ENCODE measurements at regions not wholly inside any gene's neighbourhood (a gene's known extent, or its start where the extent isn't known, plus 50 kb on each side); places are given as distances from the start of the nearest gene placed in this dataset.

DNA sequence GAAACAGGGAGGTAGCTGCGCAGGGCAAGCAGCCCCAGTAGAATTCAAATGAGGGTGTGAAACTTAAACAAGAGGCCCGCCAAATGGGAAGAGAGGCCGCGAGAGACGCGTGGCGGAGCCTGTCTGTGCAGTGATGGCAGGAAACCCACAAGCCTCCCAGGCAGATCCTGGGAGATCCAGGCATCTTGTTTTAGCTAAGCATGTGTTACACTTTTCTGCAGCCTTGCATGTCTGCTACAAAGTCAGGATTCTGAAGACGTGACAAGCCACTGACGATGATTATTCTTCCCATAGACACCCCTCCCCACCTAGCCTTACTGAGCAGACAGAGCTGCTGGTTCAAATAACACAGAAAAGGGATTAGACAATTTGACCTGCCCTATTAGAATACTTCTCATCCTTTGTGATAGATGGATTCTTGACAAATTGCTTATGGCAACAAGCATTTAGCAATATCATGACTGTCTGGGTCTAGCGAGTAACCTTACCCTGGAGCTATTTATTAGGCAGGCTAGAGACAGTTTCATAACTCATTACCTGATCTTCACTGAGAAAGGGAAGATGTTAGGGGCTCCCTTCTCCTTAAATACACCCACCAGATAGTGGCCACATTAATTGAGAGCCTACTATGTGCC is 185.2 kb upstream of the IRS2 start:
- Histone ChIP-seq H3K4me1 (no peaks in the 10 kb centered on the region), H3K36me3 (no peaks in the 10 kb centered on the region), H3K4me3 (no peak overlapping the region), H3K27me3 (no peaks in the 10 kb centered on the region), H3K9me3 (no peaks in the 10 kb centered on the region), H3K27ac (no peak overlapping the region)
- no peak for TF ChIP-seq POLR2A (IDR thresholded peaks at IDR 0.05)
- TF ChIP-seq, protein P1, sequence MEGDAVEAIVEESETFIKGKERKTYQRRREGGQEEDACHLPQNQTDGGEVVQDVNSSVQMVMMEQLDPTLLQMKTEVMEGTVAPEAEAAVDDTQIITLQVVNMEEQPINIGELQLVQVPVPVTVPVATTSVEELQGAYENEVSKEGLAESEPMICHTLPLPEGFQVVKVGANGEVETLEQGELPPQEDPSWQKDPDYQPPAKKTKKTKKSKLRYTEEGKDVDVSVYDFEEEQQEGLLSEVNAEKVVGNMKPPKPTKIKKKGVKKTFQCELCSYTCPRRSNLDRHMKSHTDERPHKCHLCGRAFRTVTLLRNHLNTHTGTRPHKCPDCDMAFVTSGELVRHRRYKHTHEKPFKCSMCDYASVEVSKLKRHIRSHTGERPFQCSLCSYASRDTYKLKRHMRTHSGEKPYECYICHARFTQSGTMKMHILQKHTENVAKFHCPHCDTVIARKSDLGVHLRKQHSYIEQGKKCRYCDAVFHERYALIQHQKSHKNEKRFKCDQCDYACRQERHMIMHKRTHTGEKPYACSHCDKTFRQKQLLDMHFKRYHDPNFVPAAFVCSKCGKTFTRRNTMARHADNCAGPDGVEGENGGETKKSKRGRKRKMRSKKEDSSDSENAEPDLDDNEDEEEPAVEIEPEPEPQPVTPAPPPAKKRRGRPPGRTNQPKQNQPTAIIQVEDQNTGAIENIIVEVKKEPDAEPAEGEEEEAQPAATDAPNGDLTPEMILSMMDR (IDR thresholded peaks at IDR 0.05): no peak
- DNase-seq: no peak

DNA sequence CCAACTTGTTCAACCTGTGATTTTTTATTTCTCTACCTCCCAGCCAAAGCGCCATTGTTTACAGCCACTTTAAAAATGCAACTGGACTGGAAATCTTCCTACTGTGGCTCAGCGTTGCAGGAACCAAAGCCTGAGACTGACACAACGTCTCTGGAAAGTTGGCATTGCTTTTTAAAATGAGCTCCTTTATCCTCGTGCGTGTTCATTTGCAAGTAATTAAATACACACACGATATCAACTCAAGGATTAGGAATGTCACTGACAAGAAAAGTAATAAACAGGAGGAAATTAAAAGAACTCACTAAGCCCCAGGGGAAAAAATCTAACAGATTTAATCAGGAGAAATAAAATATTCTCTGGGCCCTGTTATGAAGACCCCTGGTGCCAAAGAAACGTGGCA is 184.6 kb upstream of the IRS2 start:
- Histone ChIP-seq H3K4me1 (no peaks in the 10 kb centered on the region), H3K27ac (no peak overlapping the region), H3K27me3 (no peaks in the 10 kb centered on the region), H3K4me3 (no peak overlapping the region), H3K36me3 (no peaks in the 10 kb centered on the region), H3K9me3 (no peaks in the 10 kb centered on the region)
- DNase-seq: no peak
- TF ChIP-seq, protein P1 (IDR thresholded peaks at IDR 0.05): no peak
- TF ChIP-seq POLR2A (IDR thresholded peaks at IDR 0.05): no peak

DNA sequence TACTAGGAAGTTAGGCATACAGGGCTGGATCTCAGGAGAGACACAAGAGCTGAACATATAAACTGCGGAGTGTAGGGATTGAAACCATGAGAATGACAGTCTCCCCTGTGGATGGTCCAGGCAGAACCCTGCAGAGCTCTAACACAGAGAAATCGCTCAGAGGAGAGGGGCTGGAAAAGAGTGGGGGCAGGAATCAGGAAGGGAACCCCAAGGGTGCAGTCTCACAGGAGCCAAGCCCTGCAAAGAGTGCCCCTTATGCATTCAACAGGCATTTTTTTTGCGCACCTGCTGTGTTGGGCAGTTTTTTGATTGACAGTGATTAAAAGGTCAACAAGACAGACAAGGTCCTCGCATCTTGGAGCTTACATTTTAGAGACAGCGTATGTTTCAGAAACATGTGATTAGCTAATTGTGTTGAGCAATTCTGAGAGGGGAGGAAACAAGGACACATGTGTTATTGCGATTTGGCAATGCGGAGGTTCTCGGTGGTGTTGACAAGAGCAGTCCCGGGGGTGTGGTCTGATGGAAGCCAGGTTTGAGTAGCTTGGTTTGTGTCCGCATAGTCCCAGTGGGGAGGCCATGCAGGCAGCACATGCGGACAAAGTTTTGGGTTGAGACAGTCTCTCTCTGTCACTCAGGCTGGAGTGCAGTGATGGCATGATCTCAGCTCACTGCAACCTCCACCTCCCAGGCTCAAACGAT is 182.6 kb upstream of the IRS2 start:
- Histone ChIP-seq H3K9me3 (no peaks in the 10 kb centered on the region), H3K27me3 (no peaks in the 10 kb centered on the region), H3K4me1 (no peaks in the 10 kb centered on the region), H3K36me3 (no peaks in the 10 kb centered on the region), H3K27ac (no peak overlapping the region), H3K4me3 (no peak overlapping the region)
- DNase-seq: no peak
- TF ChIP-seq, protein P1 (IDR thresholded peaks at IDR 0.05): no peak
- TF ChIP-seq POLR2A (IDR thresholded peaks at IDR 0.05): no peak

DNA sequence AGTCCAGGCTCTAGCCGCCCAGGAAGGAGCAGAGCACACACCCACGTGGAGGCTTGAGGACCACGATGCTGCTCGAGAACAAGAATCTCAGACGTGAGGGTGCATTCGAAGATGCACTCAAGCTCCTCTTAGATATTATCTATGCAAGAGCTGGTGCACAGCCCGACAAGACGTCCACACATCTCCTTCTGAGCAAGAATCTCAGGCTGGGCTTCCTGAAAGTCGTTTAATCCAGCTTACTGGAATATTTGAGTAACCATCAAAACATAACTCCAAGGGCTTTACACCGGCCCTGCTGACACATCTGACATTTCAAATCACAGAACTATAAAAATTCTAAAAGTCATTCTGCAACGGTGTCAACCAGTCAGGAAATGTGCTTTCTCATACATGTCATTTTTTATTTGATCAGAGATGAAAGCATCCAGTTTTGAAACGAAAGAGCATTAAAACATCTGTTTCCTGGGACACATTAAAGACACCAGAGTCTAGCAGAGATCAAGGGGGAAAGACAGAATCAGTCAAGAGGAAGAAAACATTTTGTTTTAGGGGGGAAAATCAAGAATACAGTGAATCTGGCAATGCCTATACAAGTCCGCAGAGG is 177.7 kb upstream of the IRS2 start:
- DNase-seq: no peak
- no peak for TF ChIP-seq POLR2A (IDR thresholded peaks at IDR 0.05)
- H3K27me3 ChIP-seq: no peaks in the 10 kb centered on the region

DNA sequence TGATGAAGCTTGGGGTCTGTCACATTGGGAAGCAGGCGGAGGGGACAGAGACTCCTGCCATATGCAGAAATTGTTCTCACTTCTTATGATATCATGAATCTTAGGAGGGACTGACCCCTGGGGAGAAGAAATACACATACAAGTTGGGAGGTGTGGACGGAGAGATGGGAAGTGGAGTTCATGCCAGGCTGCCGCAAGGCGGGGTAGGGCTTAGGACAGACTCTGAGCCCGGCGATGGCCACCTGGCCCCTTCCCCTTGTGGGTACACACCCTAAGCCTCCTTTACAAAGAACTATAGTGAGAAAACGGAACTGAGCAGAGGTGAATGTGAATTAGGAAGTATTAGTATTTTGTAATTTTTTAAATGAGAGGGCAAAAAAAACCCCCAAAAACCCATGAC is 177.0 kb upstream of the IRS2 start:
- Histone ChIP-seq H3K27ac (no peak overlapping the region), H3K4me3 (no peak overlapping the region), H3K9me3 (no peaks in the 10 kb centered on the region), H3K36me3 (no peaks in the 10 kb centered on the region), H3K4me1 (no peaks in the 10 kb centered on the region), H3K27me3 (no peaks in the 10 kb centered on the region)
- DNase-seq: no peak
- TF ChIP-seq, protein P1 (IDR thresholded peaks at IDR 0.05): no peak

More for the DNA sequence above, 177.7 kb upstream of the IRS2 start:
- H3K27ac ChIP-seq: no peak overlapping the region
- no peaks in the 10 kb centered on the region for H3K36me3 ChIP-seq
- no peak overlapping the region for H3K4me3 ChIP-seq
- H3K9me3 ChIP-seq: no peaks in the 10 kb centered on the region
- H3K4me1 ChIP-seq: no peaks in the 10 kb centered on the region

DNA sequence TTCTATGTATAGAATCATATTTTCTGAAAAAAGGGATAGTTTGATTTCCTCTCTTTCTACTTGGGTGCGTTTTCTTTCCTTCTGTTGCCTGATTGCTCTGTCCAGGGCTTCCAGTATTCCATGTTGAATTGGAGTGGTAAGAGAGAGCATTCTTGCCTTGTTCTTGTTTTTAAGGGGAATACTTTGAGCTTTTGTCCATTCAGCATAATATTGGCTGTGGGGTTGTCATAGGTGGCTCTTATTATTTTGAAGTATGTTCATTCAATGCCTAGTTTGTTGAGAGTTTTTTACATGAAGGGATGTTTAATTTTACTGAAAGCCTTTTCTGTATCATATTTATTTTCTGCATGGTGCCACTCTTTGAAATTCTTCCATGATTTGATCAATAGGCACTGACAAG is 173.5 kb upstream of the IRS2 start:
- no peak overlapping the region for H3K27ac ChIP-seq
- DNase-seq: no peak
- H3K4me1 ChIP-seq: no peaks in the 10 kb centered on the region
- H3K36me3 ChIP-seq: no peaks in the 10 kb centered on the region
- no peaks in the 10 kb centered on the region for H3K27me3 ChIP-seq
- H3K4me3 ChIP-seq: no peak overlapping the region
- no peak for TF ChIP-seq POLR2A (IDR thresholded peaks at IDR 0.05)
- TF ChIP-seq, protein P1 (IDR thresholded peaks at IDR 0.05): no peak
- no peaks in the 10 kb centered on the region for H3K9me3 ChIP-seq
